ENCODE measurements at regions not wholly inside any gene's neighbourhood (a gene's known extent, or its start where the extent isn't known, plus 50 kb on each side); places are given as distances from the start of the nearest gene placed in this dataset.

DNA sequence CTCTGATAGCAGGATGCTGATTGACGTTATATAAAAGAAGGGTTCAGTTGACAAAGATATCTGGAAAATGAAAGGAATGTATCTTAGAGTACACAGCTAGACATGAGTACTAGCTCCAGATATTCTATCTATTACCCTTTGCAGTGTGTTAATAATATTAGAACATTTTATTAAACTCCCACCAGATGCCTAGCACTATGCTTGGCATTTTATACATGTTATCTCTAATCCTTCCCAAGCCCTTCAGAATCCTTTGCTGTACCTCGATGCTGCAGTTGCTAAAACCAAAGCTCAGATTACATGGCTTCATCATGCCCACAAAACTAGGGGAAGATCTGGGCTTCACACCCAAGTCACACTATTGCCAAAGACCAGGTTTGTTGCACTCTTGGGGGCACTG is 350.1 kb upstream of the AZI2 start:
- SMC1A ChIA-PET (ENCODE audit: uncharacterized antibody, unreplicated experiment): no interaction called here
- in situ Hi-C loops (cut with MboI): no loop called here
- FAIRE-seq: no peak

DNA sequence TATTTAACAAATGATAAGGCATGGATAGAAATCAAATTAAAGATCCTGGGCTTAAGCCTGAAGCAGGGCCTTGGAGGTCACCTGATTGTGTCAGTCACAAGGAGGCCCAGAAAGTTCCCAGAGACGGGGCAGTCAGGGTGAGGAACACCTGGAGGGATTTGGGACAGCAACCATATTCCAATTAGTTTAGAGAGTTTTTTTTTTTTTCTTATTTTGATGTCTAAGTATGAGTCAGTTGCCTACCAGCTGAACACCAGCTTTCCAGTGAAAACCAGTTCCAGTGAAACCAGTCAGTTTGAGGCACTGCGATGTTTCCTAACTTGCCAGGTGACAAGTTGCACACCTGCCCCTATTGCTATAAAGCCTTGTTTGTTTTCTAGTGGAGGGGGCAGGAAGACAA is 350.7 kb upstream of the AZI2 start:
- Histone ChIP-seq H3K79me2 (ENCODE audit: control insufficient read depth, insufficient read depth, low read length) (no peaks in the 10 kb centered on the region), H3K27me3 (replicated peaks in 1 of 2; ENCODE audit: control insufficient read depth in 2 of 2, insufficient read depth in 2 of 2, low read length in 1 of 2) (no peaks in the 10 kb centered on the region), H3K36me3 (ENCODE audit: control insufficient read depth in 2 of 2, insufficient read depth in 2 of 2, low read length in 1 of 2) (no peaks in the 10 kb centered on the region), H2AFZ (ENCODE audit: control insufficient read depth, low read depth, low read length) (no peak overlapping the region), H3K9ac (ENCODE audit: control insufficient read depth, insufficient read depth, low read length) (no peak overlapping the region), H3K4me3 (no peak overlapping the region), H3K4me1 (ENCODE audit: control insufficient read depth, insufficient read depth, low read length) (no peaks in the 10 kb centered on the region), H3K4me2 (ENCODE audit: control insufficient read depth, insufficient read depth) (no peak overlapping the region), H3K27ac (ENCODE audit: control insufficient read depth, insufficient read depth) (no peak overlapping the region), H3K9me3 (replicated peaks; ENCODE audit: control insufficient read depth, insufficient read depth, low read length) (no peaks in the 10 kb centered on the region), H4K20me1 (ENCODE audit: control insufficient read depth, insufficient read depth) (no peaks in the 10 kb centered on the region)
- in situ Hi-C loops (cut with MboI): no loop called here
- POLR2A ChIA-PET: interaction anchor here (0.5 kb wide), 1 partner anchor 296 kb away, joined by 3 read pairs; no protein-coding TSS in a partner anchor
- BruUV-seq (replicated peaks): no TSS peak
- DNase-seq (ENCODE audit: low read depth, low spot score): no peak
- RAD21 ChIA-PET (ENCODE audit: unreplicated experiment): no interaction called here
- FAIRE-seq: no peak
- WGBS (ENCODE audit: insufficient coverage, insufficient replicate concordance, low lambda C conversion rate, missing lambda C conversion rate): 42% methylated on average over 2 of the region's 2 CpGs
- no peak for ATAC-seq
- CTCF ChIA-PET: interaction anchor here (0.9 kb wide), 1 partner anchor 32 kb away, joined by 3 read pairs; no protein-coding TSS in a partner anchor
- intact Hi-C loops (cut with micrococcal nuclease; ENCODE audit: unreplicated experiment): no loop called here
- SMC1A ChIA-PET (ENCODE audit: uncharacterized antibody, unreplicated experiment): no interaction called here
- no peak for TF ChIP-seq NRF1 (conservative IDR thresholded peaks at IDR 0.05; ENCODE audit: low read depth, low read length)
- TF ChIP-seq JUNB (IDR thresholded peaks at IDR 0.05): no peak
- TF ChIP-seq ETV6 (conservative IDR thresholded peaks at IDR 0.05 in 1 of 2, IDR thresholded peaks at IDR 0.05 in 1 of 2; ENCODE audit: borderline replicate concordance in 1 of 2, low read depth in 1 of 2): no peak
- no peak for TF ChIP-seq ZSCAN29 (IDR thresholded peaks at IDR 0.05)
- TF ChIP-seq TAF1 (IDR thresholded peaks at IDR 0.05; ENCODE audit: borderline replicate concordance, low read depth, low read length): no peak
- no peak for TF ChIP-seq NR2C2 (IDR thresholded peaks at IDR 0.05; ENCODE audit: borderline replicate concordance, control insufficient read depth, insufficient read length, low read depth)
- TF ChIP-seq PAX5 (IDR thresholded peaks at IDR 0.05; ENCODE audit: borderline replicate concordance, low read depth, low read length): no peak
- no peak for TF ChIP-seq IKZF2 (IDR thresholded peaks at IDR 0.05)
- TF ChIP-seq, protein P1, sequence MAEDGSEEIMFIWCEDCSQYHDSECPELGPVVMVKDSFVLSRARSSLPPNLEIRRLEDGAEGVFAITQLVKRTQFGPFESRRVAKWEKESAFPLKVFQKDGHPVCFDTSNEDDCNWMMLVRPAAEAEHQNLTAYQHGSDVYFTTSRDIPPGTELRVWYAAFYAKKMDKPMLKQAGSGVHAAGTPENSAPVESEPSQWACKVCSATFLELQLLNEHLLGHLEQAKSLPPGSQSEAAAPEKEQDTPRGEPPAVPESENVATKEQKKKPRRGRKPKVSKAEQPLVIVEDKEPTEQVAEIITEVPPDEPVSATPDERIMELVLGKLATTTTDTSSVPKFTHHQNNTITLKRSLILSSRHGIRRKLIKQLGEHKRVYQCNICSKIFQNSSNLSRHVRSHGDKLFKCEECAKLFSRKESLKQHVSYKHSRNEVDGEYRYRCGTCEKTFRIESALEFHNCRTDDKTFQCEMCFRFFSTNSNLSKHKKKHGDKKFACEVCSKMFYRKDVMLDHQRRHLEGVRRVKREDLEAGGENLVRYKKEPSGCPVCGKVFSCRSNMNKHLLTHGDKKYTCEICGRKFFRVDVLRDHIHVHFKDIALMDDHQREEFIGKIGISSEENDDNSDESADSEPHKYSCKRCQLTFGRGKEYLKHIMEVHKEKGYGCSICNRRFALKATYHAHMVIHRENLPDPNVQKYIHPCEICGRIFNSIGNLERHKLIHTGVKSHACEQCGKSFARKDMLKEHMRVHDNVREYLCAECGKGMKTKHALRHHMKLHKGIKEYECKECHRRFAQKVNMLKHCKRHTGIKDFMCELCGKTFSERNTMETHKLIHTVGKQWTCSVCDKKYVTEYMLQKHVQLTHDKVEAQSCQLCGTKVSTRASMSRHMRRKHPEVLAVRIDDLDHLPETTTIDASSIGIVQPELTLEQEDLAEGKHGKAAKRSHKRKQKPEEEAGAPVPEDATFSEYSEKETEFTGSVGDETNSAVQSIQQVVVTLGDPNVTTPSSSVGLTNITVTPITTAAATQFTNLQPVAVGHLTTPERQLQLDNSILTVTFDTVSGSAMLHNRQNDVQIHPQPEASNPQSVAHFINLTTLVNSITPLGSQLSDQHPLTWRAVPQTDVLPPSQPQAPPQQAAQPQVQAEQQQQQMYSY (CRISPR knock-in tag; IDR thresholded peaks at IDR 0.05): no peak
- TF ChIP-seq ASH2L (IDR thresholded peaks at IDR 0.05; ENCODE audit: borderline replicate concordance, low read depth): no peak
- no peak for TF ChIP-seq RCOR1 (conservative IDR thresholded peaks at IDR 0.05; ENCODE audit: low read depth, low read length)
- no peak for TF ChIP-seq CEBPB (IDR thresholded peaks at IDR 0.05; ENCODE audit: borderline replicate concordance in 1 of 2, low read depth in 2 of 2, low read length in 2 of 2)

More for the DNA sequence above, 350.1 kb upstream of the AZI2 start:
- ChIA-PET RAD21 (ENCODE audit: unreplicated experiment) (no interaction called here), CTCF (interaction anchor here (0.9 kb wide), 1 partner anchor 31 kb away, joined by 3 read pairs; no protein-coding TSS in a partner anchor), POLR2A (interaction anchor here (0.5 kb wide), 1 partner anchor 295 kb away, joined by 3 read pairs; no protein-coding TSS in a partner anchor)
- Histone ChIP-seq H3K79me2 (ENCODE audit: control insufficient read depth, insufficient read depth, low read length) (no peaks in the 10 kb centered on the region), H2AFZ (ENCODE audit: control insufficient read depth, low read depth, low read length) (no peak overlapping the region), H3K36me3 (ENCODE audit: control insufficient read depth in 2 of 2, insufficient read depth in 2 of 2, low read length in 1 of 2) (no peaks in the 10 kb centered on the region), H3K27me3 (replicated peaks in 1 of 2; ENCODE audit: control insufficient read depth in 2 of 2, insufficient read depth in 2 of 2, low read length in 1 of 2) (no peaks in the 10 kb centered on the region), H3K27ac (ENCODE audit: control insufficient read depth, insufficient read depth) (no peak overlapping the region), H4K20me1 (ENCODE audit: control insufficient read depth, insufficient read depth) (no peaks in the 10 kb centered on the region), H3K9ac (ENCODE audit: control insufficient read depth, insufficient read depth, low read length) (no peak overlapping the region), H3K4me2 (ENCODE audit: control insufficient read depth, insufficient read depth) (no peak overlapping the region), H3K9me3 (replicated peaks; ENCODE audit: control insufficient read depth, insufficient read depth, low read length) (no peaks in the 10 kb centered on the region), H3K4me3 (no peak overlapping the region), H3K4me1 (ENCODE audit: control insufficient read depth, insufficient read depth, low read length) (no peaks in the 10 kb centered on the region)
- no peak for DNase-seq (ENCODE audit: low read depth, low spot score)
- intact Hi-C loops (cut with micrococcal nuclease; ENCODE audit: unreplicated experiment): no loop called here
- TF ChIP-seq CBX5 (IDR thresholded peaks at IDR 0.05; ENCODE audit: low read depth) (no peak), LARP7 (IDR thresholded peaks at IDR 0.05) (no peak), SUPT20H (IDR thresholded peaks at IDR 0.05; ENCODE audit: borderline replicate concordance, control insufficient read depth, low read depth, low read length) (no peak), IRF4 (IDR thresholded peaks at IDR 0.05; ENCODE audit: low read depth, low read length) (no peak), MTA2 (IDR thresholded peaks at IDR 0.05; ENCODE audit: low read depth) (no peak), KDM1A (IDR thresholded peaks at IDR 0.05; ENCODE audit: borderline replicate concordance) (no peak)
- no peak for ATAC-seq
- WGBS (ENCODE audit: insufficient coverage, insufficient replicate concordance, low lambda C conversion rate, missing lambda C conversion rate): 0% methylated on average over 2 of the region's 2 CpGs
- no TSS peak for BruUV-seq (replicated peaks)

Data from GM12878 (cell line).